ENCODE measurements at regions not wholly inside any gene's neighbourhood (a gene's known extent, or its start where the extent isn't known, plus 50 kb on each side); places are given as distances from the start of the nearest gene placed in this dataset.

DNA sequence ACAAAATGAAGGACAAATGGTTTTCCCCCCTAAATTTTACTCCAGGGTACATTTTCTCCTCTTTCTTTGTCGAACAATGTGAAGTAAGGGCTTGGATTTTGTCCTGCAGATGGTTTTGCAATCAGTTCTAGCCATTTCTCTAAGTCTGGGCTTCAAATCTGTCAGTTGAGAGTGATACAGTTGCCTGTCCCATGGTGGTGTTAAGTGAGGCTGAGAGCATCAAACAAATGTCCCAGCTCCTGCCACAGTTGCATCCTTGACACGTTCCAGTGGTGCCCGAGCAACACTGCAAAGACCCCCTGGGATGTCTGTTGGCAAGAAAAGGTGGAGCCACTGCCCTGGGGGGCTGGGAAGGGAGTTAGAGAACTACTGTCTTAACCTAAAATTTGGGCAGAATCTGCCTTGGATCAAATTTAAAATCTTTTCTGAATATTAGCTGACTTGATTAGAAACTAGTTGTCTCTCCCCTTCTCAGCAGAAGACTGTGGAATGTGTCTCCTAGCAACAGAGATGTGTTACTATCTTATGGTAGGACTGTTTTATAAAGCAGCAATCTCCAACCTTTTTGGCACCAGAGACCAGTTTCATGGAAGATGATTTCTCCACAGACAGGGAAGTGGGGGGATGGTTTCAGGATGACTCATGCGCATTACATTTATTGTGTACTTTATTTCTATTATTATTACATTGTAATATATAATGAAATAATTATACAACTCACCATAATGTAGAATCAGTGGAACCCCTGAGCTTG, 102.0 kb upstream of the STEAP1B start:
- TF ChIP-seq, protein P1, sequence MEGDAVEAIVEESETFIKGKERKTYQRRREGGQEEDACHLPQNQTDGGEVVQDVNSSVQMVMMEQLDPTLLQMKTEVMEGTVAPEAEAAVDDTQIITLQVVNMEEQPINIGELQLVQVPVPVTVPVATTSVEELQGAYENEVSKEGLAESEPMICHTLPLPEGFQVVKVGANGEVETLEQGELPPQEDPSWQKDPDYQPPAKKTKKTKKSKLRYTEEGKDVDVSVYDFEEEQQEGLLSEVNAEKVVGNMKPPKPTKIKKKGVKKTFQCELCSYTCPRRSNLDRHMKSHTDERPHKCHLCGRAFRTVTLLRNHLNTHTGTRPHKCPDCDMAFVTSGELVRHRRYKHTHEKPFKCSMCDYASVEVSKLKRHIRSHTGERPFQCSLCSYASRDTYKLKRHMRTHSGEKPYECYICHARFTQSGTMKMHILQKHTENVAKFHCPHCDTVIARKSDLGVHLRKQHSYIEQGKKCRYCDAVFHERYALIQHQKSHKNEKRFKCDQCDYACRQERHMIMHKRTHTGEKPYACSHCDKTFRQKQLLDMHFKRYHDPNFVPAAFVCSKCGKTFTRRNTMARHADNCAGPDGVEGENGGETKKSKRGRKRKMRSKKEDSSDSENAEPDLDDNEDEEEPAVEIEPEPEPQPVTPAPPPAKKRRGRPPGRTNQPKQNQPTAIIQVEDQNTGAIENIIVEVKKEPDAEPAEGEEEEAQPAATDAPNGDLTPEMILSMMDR (IDR thresholded peaks at IDR 0.05): no peak
- TF ChIP-seq ZFX (IDR thresholded peaks at IDR 0.05; ENCODE audit: borderline replicate concordance): no peak
